ENCODE measurements at regions not wholly inside any gene's neighbourhood (a gene's known extent, or its start where the extent isn't known, plus 50 kb on each side); places are given as distances from the start of the nearest gene placed in this dataset.

DNA sequence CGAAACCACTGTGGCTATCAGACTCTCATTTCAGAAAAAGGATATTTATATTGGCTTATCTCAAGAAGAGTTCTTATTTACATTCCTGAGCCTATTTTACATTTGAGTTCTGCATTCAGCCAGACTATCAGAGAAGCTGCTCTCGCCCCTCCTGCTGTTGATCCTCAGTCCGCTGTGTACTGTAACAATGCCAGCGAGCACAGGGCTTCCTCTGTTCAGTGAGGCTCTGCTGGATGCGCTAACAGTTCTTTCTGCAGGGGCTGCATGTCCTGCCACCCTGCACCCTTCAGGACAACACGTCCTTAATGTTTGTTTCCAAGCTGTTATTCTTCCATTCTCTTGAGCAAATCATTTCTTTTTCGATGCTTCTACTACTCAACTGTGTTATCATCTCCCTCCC is 463.7 kb upstream of the SGCG start:
- TF ChIP-seq POLR2A (IDR thresholded peaks at IDR 0.05; ENCODE audit: control extremely low read depth in 1 of 2, low read depth in 2 of 2, low read length in 2 of 2): no peak
- no peak for TF ChIP-seq CTCF (IDR thresholded peaks at IDR 0.05; ENCODE audit: control extremely low read depth in 1 of 3, insufficient read depth in 1 of 3, low read depth in 1 of 3, low read length in 3 of 3)
- TF ChIP-seq HDAC2 (IDR thresholded peaks at IDR 0.05; ENCODE audit: borderline replicate concordance in 1 of 2, low read depth in 2 of 2, low read length in 2 of 2): no peak
- no peak for TF ChIP-seq POLR2AphosphoS5 (IDR thresholded peaks at IDR 0.05; ENCODE audit: low read depth, low read length)
- no peak for TF ChIP-seq TAF1 (IDR thresholded peaks at IDR 0.05; ENCODE audit: low read depth, low read length)
- no peak for TF ChIP-seq EP300 (IDR thresholded peaks at IDR 0.05; ENCODE audit: borderline replicate concordance in 1 of 2, low read depth in 2 of 2, low read length in 2 of 2)
- no peak for TF ChIP-seq ZNF274 (IDR thresholded peaks at IDR 0.05; ENCODE audit: borderline replicate concordance, extremely low read depth, low read length)
